MM.1S (cell line): ENCODE measurements at regions not wholly inside any gene's neighbourhood (a gene's known extent, or its start where the extent isn't known, plus 50 kb on each side); places are given as distances from the start of the nearest gene placed in this dataset.

Experiments
- DNase-seq: peaks from one replicate; pipeline ENCODE4 v3.0.0-alpha.2; 2015
- H2AFZ ChIP-seq: fragments of 300-600 bp; sonication (generic); 2 replicates; pipeline ENCODE4 v1.6.0; 2016; ENCODE audit warnings: antibody characterized with exemption, low read length
- H3F3A ChIP-seq: fragments of 300-600 bp; sonication (generic); 2 replicates; pipeline ENCODE4 v1.6.1; 2016; ENCODE audit warnings: mild to moderate bottlenecking, antibody characterized with exemption, low read length, moderate library complexity, mixed read lengths; ENCODE audit not compliant: insufficient read depth
- H3K27ac ChIP-seq: fragments of 300-600 bp; sonication (generic); 2 replicates; pipeline ENCODE4 v1.5.1; 2016; ENCODE audit warnings: mild to moderate bottlenecking, low read length
- H3K27me3 ChIP-seq: fragments of 300-600 bp; sonication (generic); replicated peaks from 2 replicates; pipeline ENCODE4 v1.6.0; 2016; ENCODE audit warnings: low read length; ENCODE audit not compliant: insufficient read depth
- H3K36me3 ChIP-seq: fragments of 300-600 bp; sonication (generic); replicated peaks from 2 replicates; pipeline ENCODE4 v1.6.1; 2016; ENCODE audit warnings: mild to moderate bottlenecking, low read length, mixed read lengths; ENCODE audit not compliant: insufficient read depth
- H3K4me1 ChIP-seq: fragments of 300-600 bp; sonication (generic); 2 replicates; pipeline ENCODE4 v1.6.1; 2016; ENCODE audit warnings: low read length, mixed read lengths
- H3K4me2 ChIP-seq: fragments of 300-600 bp; sonication (generic); 2 replicates; pipeline ENCODE4 v1.6.0; 2016; ENCODE audit warnings: low read depth, low read length
- H3K4me3 ChIP-seq: fragments of 300-600 bp; sonication (generic); 2 replicates; pipeline ENCODE4 v1.5.1; 2016; ENCODE audit warnings: low read length, mixed read lengths
- H3K79me2 ChIP-seq: fragments of 300-600 bp; sonication (generic); 2 replicates; pipeline ENCODE4 v1.6.1; 2016; ENCODE audit warnings: mixed run types, low read length, mixed read lengths
- H3K9ac ChIP-seq: fragments of 300-600 bp; sonication (generic); 2 replicates; pipeline ENCODE4 v1.6.1; 2016; ENCODE audit warnings: low read length, mixed read lengths
- H3K9me2 ChIP-seq: fragments of 300-600 bp; sonication (generic); replicated peaks from 2 replicates; pipeline ENCODE4 v1.6.1; 2016; ENCODE audit warnings: mild to moderate bottlenecking, low read length, mixed read lengths; ENCODE audit not compliant: insufficient read depth
- H3K9me3 ChIP-seq: fragments of 300-600 bp; sonication (generic); replicated peaks from 2 replicates; pipeline ENCODE4 v1.6.1; 2016; ENCODE audit warnings: mild to moderate bottlenecking, low read length, mixed read lengths; ENCODE audit not compliant: insufficient read depth
- H4K20me1 ChIP-seq: fragments of 300-600 bp; sonication (generic); 2 replicates; pipeline ENCODE4 v1.6.1; 2016; ENCODE audit warnings: mild to moderate bottlenecking, low read length, moderate library complexity, mixed read lengths; ENCODE audit not compliant: insufficient read depth
- EZH2 ChIP-seq: fragments of 300-600 bp; sonication (generic); optimal IDR thresholded peaks from 2 replicates; pipeline ENCODE3; 2017; ENCODE audit warnings: low read depth, mild to moderate bottlenecking, antibody characterized with exemption, low read length, mixed read lengths
- EZH2phosphoT487 ChIP-seq: fragments of 300-600 bp; sonication (generic); IDR thresholded peaks from 2 replicates; pipeline ENCODE4 v1.6.1; 2018; ENCODE audit warnings: antibody characterized with exemption, low read length
- TF ChIP-seq, protein P1 (sequence below): fragments of 300-600 bp; sonication (generic); IDR thresholded peaks from 2 replicates; pipeline ENCODE4 v1.5.1; 2016; ENCODE audit warnings: antibody characterized with exemption, low read length, mixed read lengths

DNA sequence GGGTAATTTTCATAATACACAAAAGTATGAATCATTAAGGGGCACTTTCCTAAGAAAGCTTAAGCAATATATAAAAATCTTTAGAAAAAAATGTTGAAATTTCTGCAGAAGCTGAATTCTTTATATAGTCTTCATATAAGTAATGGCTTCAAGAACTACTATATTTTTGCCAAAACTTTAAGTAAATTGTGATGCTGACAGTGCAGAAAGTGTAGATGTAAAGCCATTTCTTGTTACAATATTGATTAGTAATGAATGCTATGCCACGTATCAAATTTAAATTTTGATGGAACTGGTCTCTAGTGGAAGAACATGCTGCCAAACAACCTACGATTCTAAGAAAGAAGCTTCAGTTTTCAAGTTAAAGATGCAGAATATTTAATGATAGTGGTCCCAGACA lies 1210.0 kb downstream of the SLITRK1 start:
- Histone ChIP-seq H4K20me1 (no peaks in the 10 kb centered on the region), H3K4me1 (no peaks in the 10 kb centered on the region), H3K27me3 (no peaks in the 10 kb centered on the region), H3K4me2 (no peak overlapping the region), H3K36me3 (no peaks in the 10 kb centered on the region), H3K9me3 (no peaks in the 10 kb centered on the region), H3K79me2 (no peaks in the 10 kb centered on the region), H2AFZ (no peak overlapping the region), H3K9me2 (no peaks in the 10 kb centered on the region), H3K27ac (no peak overlapping the region), H3F3A (no peaks in the 10 kb centered on the region), H3K4me3 (no peak overlapping the region), H3K9ac (no peak overlapping the region)
- no peak for TF ChIP-seq EZH2
- DNase-seq: no peak

DNA sequence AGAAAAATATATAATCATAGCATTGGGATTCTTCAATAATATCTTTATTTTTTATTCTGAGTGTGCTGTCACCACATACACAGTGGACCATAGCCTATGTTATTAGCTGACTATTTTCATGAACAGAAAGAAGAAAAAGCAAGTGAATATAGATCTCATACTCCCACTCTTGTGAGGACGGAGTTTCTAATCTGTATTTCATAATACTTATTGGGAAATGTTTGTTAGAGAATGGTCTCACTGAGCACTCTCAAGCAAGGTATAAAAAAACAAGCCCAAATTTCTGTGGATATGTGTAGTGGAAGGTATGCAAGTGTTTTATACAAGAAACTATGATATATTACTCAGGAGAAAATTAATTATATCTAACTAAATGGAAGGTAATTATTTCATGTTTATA lies 1218.1 kb downstream of the SLITRK1 start:
- H3F3A ChIP-seq: no peaks in the 10 kb centered on the region
- H3K4me2 ChIP-seq: no peak overlapping the region
- H3K9me2 ChIP-seq: no peaks in the 10 kb centered on the region
- no peak for DNase-seq
- no peak overlapping the region for H3K9ac ChIP-seq
- no peaks in the 10 kb centered on the region for H3K4me1 ChIP-seq
- no peaks in the 10 kb centered on the region for H3K27me3 ChIP-seq
- H3K9me3 ChIP-seq: no peaks in the 10 kb centered on the region
- no peak overlapping the region for H2AFZ ChIP-seq
- TF ChIP-seq EZH2 (no peak), EZH2phosphoT487 (no peak)
- TF ChIP-seq, protein P1, sequence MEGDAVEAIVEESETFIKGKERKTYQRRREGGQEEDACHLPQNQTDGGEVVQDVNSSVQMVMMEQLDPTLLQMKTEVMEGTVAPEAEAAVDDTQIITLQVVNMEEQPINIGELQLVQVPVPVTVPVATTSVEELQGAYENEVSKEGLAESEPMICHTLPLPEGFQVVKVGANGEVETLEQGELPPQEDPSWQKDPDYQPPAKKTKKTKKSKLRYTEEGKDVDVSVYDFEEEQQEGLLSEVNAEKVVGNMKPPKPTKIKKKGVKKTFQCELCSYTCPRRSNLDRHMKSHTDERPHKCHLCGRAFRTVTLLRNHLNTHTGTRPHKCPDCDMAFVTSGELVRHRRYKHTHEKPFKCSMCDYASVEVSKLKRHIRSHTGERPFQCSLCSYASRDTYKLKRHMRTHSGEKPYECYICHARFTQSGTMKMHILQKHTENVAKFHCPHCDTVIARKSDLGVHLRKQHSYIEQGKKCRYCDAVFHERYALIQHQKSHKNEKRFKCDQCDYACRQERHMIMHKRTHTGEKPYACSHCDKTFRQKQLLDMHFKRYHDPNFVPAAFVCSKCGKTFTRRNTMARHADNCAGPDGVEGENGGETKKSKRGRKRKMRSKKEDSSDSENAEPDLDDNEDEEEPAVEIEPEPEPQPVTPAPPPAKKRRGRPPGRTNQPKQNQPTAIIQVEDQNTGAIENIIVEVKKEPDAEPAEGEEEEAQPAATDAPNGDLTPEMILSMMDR: no peak
- no peaks in the 10 kb centered on the region for H3K36me3 ChIP-seq
- H3K27ac ChIP-seq: no peak overlapping the region
- no peaks in the 10 kb centered on the region for H3K79me2 ChIP-seq
- no peak overlapping the region for H3K4me3 ChIP-seq
- no peaks in the 10 kb centered on the region for H4K20me1 ChIP-seq

DNA sequence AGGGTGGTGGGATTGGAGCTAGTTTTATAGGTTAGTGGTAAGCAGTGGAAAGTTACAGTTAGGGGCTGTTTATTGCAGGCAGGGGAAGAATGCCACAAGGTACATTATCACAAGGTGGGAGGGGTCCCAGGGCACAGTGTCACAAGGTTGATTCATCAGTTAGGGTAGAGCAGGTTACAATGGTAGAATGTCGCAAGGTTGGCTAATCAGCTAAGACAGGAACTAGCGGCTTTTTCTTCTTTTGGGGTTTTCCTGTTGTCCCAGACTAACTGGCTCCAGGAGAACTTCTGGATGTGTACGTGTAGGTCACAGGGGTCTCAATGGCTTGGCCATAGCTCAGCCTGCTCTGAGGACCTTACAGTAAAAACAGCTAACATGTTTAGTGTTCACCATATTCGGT lies 1221.1 kb downstream of the SLITRK1 start:
- Histone ChIP-seq H3K9me3 (no peaks in the 10 kb centered on the region), H2AFZ (no peak overlapping the region), H3K4me2 (no peak overlapping the region), H4K20me1 (no peaks in the 10 kb centered on the region), H3K4me1 (no peaks in the 10 kb centered on the region), H3K27ac (no peak overlapping the region), H3K27me3 (no peaks in the 10 kb centered on the region), H3K36me3 (no peaks in the 10 kb centered on the region), H3F3A (no peaks in the 10 kb centered on the region), H3K9me2 (no peaks in the 10 kb centered on the region), H3K79me2 (no peaks in the 10 kb centered on the region), H3K4me3 (no peak overlapping the region), H3K9ac (no peak overlapping the region)
- no peak for DNase-seq
- TF ChIP-seq, protein P1: no peak
- TF ChIP-seq EZH2phosphoT487 (no peak), EZH2 (no peak)

DNA sequence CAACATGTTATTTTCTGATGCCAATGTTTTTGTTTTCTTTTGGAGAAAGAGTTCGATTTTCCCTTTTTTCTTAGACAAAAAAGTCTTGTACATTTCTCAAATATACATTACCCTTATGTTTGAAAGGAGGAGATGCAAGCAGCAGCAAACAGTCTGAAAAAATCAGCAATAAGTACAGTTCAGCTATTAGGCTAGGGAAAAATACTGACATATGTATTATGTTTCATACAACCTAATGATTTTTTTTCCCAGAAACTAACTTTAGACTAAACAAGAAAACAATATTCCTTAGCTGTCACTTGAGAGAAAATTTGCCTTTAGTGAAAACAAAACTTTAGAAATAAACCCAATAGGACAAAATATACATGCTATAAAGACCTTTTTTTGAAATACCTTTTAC lies 1223.5 kb downstream of the SLITRK1 start:
- H3K27ac ChIP-seq: no peak overlapping the region
- H3K4me1 ChIP-seq: no peaks in the 10 kb centered on the region
- no peaks in the 10 kb centered on the region for H3K36me3 ChIP-seq
- H3K9me3 ChIP-seq: no peaks in the 10 kb centered on the region
- H2AFZ ChIP-seq: no peak overlapping the region
- no peak for TF ChIP-seq EZH2
- TF ChIP-seq, protein P1: no peak
- no peak for TF ChIP-seq EZH2phosphoT487
- no peaks in the 10 kb centered on the region for H3K79me2 ChIP-seq
- H3K4me2 ChIP-seq: no peak overlapping the region
- no peaks in the 10 kb centered on the region for H3F3A ChIP-seq
- H3K27me3 ChIP-seq: no peaks in the 10 kb centered on the region
- DNase-seq: no peak
- no peaks in the 10 kb centered on the region for H3K9me2 ChIP-seq
- H3K9ac ChIP-seq: no peak overlapping the region
- H3K4me3 ChIP-seq: no peak overlapping the region
- H4K20me1 ChIP-seq: no peaks in the 10 kb centered on the region
